ENCODE measurements at regions not wholly inside any gene's neighbourhood (a gene's known extent, or its start where the extent isn't known, plus 50 kb on each side); places are given as distances from the start of the nearest gene placed in this dataset.

DNA sequence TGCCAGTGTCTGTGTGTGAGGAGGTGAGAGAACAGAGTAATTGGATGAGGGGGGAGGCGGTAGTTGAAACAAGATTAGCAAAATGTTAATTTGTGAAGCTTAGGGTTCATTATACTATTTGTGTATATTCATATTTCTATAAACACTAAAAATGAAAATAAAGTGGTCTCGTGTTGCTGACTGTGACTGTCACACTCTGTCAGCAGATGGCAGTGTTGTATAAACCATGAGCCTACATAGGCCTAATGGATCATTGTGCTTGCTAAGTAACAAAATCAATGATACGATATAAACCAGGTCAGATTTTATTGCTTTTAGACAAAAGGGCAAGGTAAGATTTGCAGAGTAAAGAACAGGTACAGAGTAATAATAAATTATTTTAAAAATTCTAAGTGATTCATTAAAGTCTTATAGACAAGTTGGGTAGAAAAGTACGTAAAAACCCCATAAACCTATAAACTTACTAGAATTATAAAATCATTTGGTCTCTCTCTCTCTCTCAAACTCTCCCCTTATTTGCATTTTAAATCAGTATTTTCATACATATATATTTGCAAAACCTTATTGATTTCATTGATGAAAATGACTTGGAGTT, 182.7 kb downstream of the RPIA start:
- Histone ChIP-seq H3K27ac (no peak overlapping the region), H3K4me3 (no peak overlapping the region), H3K36me3 (no peaks in the 10 kb centered on the region), H3K27me3 (no peaks in the 10 kb centered on the region), H3K4me1 (no peaks in the 10 kb centered on the region), H3K9me3 (no peaks in the 10 kb centered on the region)
- DNase-seq (no peak), ATAC-seq (peak; percentile 84 to 90 (median 89))
- intact Hi-C loops (cut with DNase I), result no loop called here
- WGBS (ENCODE audit: insufficient coverage, low coverage, low lambda C conversion rate, missing lambda C conversion rate), result 23% methylated on average over 4 of the region's 4 CpGs
- TF ChIP-seq, protein P1, sequence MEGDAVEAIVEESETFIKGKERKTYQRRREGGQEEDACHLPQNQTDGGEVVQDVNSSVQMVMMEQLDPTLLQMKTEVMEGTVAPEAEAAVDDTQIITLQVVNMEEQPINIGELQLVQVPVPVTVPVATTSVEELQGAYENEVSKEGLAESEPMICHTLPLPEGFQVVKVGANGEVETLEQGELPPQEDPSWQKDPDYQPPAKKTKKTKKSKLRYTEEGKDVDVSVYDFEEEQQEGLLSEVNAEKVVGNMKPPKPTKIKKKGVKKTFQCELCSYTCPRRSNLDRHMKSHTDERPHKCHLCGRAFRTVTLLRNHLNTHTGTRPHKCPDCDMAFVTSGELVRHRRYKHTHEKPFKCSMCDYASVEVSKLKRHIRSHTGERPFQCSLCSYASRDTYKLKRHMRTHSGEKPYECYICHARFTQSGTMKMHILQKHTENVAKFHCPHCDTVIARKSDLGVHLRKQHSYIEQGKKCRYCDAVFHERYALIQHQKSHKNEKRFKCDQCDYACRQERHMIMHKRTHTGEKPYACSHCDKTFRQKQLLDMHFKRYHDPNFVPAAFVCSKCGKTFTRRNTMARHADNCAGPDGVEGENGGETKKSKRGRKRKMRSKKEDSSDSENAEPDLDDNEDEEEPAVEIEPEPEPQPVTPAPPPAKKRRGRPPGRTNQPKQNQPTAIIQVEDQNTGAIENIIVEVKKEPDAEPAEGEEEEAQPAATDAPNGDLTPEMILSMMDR (IDR thresholded peaks at IDR 0.05), result peak; percentile 79 to 87 (median 86)
- no peak for TF ChIP-seq POLR2A (IDR thresholded peaks at IDR 0.05)

DNA sequence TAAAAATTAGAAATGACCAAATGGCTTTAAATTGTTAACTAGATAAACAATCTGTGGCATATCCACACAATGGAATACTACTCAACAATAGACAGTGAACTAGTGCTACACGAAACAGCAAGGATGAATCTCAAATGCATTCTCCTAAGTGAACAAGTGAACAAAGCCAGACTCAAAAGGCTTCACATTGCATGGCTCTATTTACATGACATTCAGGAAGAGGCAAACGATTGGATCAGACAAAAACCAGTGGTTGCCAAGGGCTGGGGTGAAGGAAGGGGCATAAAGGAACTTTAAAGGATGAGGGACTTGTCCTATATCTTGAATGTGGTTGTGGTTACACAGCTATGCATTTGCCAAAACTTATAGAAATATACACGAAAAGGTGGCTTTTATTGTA, 184.3 kb downstream of the RPIA start:
- no peak for ATAC-seq
- 24% methylated on average over 3 of the region's 3 CpGs for WGBS (ENCODE audit: insufficient coverage, low coverage, low lambda C conversion rate, missing lambda C conversion rate)

DNA sequence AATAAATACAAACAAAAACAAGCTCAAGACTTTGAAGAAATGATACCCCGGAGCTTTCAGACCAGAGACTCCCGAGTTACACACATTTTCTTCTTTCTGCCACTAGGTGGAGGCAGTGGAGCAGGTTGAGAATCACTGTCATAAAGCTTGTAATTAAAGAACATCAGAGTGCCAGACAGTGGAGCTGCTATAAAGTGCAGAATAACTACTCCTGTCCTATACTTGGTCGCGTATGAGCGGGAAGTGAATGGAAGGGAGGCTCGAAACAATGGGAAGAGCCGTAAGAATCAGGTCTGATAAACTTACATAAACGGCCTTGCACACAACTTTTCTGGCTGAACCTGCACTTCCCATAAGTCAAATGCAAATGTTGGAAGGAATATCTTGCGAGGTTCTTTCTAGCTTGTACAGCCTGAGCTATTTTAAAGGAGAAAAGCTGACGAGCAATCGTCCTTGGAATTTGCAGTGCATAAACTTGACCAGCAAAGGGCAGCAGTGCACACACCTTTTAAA, 189.0 kb downstream of the RPIA start:
- no peak overlapping the region for H3K4me3 ChIP-seq
- H3K9me3 ChIP-seq, result no peaks in the 10 kb centered on the region
- no peaks in the 10 kb centered on the region for H3K36me3 ChIP-seq
- ATAC-seq (peak; percentile 82 to 89 (median 86)), DNase-seq (no peak)
- no peaks in the 10 kb centered on the region for H3K27me3 ChIP-seq
- WGBS (ENCODE audit: insufficient coverage, low coverage, low lambda C conversion rate, missing lambda C conversion rate), result 6% methylated on average over 11 of the region's 11 CpGs
- H3K4me1 ChIP-seq, result no peaks in the 10 kb centered on the region
- intact Hi-C loops (cut with DNase I), result no loop called here
- TF ChIP-seq, protein P1 (IDR thresholded peaks at IDR 0.05), result peak; percentile 64 to 80 (median 77)
- no peak for TF ChIP-seq POLR2A (IDR thresholded peaks at IDR 0.05)
- no peak overlapping the region for H3K27ac ChIP-seq

More for the DNA sequence above, 184.3 kb downstream of the RPIA start:
- no peaks in the 10 kb centered on the region for H3K36me3 ChIP-seq
- H3K9me3 ChIP-seq, result no peaks in the 10 kb centered on the region
- H3K27me3 ChIP-seq, result no peaks in the 10 kb centered on the region
- no peaks in the 10 kb centered on the region for H3K4me1 ChIP-seq
- no peak for DNase-seq
- H3K4me3 ChIP-seq, result no peak overlapping the region
- no peak overlapping the region for H3K27ac ChIP-seq
- intact Hi-C loops (cut with DNase I), result no loop called here
- no peak for TF ChIP-seq POLR2A (IDR thresholded peaks at IDR 0.05)
- TF ChIP-seq, protein P1 (IDR thresholded peaks at IDR 0.05), result no peak

DNA sequence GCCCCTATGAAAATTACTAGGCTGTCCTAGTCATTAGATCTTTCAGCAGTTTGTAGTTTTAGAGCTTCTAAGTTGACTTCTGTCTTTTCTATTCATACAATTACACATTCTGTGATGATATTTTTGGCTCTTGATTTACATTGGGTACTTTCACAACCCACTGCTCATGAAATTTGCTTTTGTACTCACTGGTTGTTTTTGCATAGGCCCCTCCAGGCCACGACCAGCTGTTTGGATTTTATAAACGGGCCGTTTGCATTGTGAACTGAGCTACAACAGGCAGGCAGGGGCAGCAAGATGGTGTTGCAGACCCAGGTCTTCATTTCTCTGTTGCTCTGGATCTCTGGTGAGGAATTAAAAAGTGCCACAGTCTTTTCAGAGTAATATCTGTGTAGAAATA, 193.8 kb downstream of the RPIA start:
- DNase-seq (no peak), ATAC-seq (no peak)
- Histone ChIP-seq H3K4me3 (no peak overlapping the region), H3K9me3 (no peaks in the 10 kb centered on the region), H3K4me1 (no peaks in the 10 kb centered on the region), H3K27me3 (no peaks in the 10 kb centered on the region), H3K36me3 (no peaks in the 10 kb centered on the region), H3K27ac (no peak overlapping the region)
- TF ChIP-seq POLR2A (IDR thresholded peaks at IDR 0.05), result no peak
- TF ChIP-seq, protein P1 (IDR thresholded peaks at IDR 0.05), result no peak
- intact Hi-C loops (cut with DNase I), result no loop called here
- 19% methylated on average over 3 of the region's 3 CpGs for WGBS (ENCODE audit: insufficient coverage, low coverage, low lambda C conversion rate, missing lambda C conversion rate)
